CD14-positive monocyte (primary cell): ENCODE measurements at regions not wholly inside any gene's neighbourhood (a gene's known extent, or its start where the extent isn't known, plus 50 kb on each side); places are given as distances from the start of the nearest gene placed in this dataset.

Experiments used
- DNase-seq, 3 donors: peaks; one replicate each; pipeline ENCODE4 v3.0.0-alpha.2; 2011 to 2022
- H2AFZ ChIP-seq: 2 replicates; pipeline ENCODE4 v1.6.0; 2012; ENCODE audit warnings: mild to moderate bottlenecking, low read depth, low read length, inconsistent platforms; ENCODE audit not compliant: insufficient read depth, poor library complexity, severe bottlenecking
- H3K27ac ChIP-seq, 2 donors: 1 replicate in 1 of 2; 2 replicates in 1 of 2; pipeline ENCODE4 v1.5.1; 2012 to 2013; ENCODE audit warnings: low read length in 2 of 2, control low read depth in 1 of 2, inconsistent platforms in 1 of 2, low read depth in 1 of 2, mild to moderate bottlenecking in 1 of 2
- H3K27me3 ChIP-seq, 2 donors: one replicate each; pipeline versions ENCODE4 v1.6.0 to v1.6.1; 2011 to 2013; ENCODE audit warnings: low read length in 2 of 2; ENCODE audit not compliant: control insufficient read depth in 2 of 2, insufficient read depth in 2 of 2
- H3K36me3 ChIP-seq, 2 donors: replicated peaks in 1 of 2; 1 replicate in 1 of 2; 2 replicates in 1 of 2; pipeline versions ENCODE4 v1.5.1 to v1.6.1; 2012 to 2013; ENCODE audit warnings: low read length in 2 of 2, control low read depth in 1 of 2, inconsistent platforms in 1 of 2, mild to moderate bottlenecking in 1 of 2; ENCODE audit not compliant: insufficient read depth in 2 of 2, control insufficient read depth in 1 of 2
- H3K4me1 ChIP-seq, 2 donors: 1 replicate in 1 of 2; 2 replicates in 1 of 2; pipeline versions ENCODE4 v1.5.1 to v1.6.1; 2012 to 2013; ENCODE audit warnings: low read length in 2 of 2, control low read depth in 1 of 2, inconsistent platforms in 1 of 2, mild to moderate bottlenecking in 1 of 2, moderate library complexity in 1 of 2; ENCODE audit not compliant: insufficient read depth in 2 of 2, control insufficient read depth in 1 of 2
- H3K4me2 ChIP-seq: replicated peaks from 2 replicates; pipeline ENCODE3; 2012; ENCODE audit warnings: low read length, moderate library complexity, mild to moderate bottlenecking; ENCODE audit not compliant: poor library complexity, severe bottlenecking; ENCODE audit errors: extremely low read depth
- H3K4me3 ChIP-seq, 3 experiments: fragments of 200-600 bp in 1 of 3; sonication (generic) in 1 of 3; replicated peaks in 1 of 3; 1 replicate in 2 of 3; 2 replicates in 1 of 3; pipeline ENCODE4 v1.5.1; 2011 to 2013; ENCODE audit warnings: low read length in 3 of 3, mild to moderate bottlenecking in 3 of 3, control low read depth in 2 of 3, low read depth in 2 of 3, inconsistent platforms in 1 of 3, moderate library complexity in 1 of 3
- H3K79me2 ChIP-seq: 2 replicates; pipeline ENCODE4 v1.6.0; 2012; ENCODE audit warnings: mild to moderate bottlenecking, control low read depth, inconsistent platforms, low read length, moderate library complexity; ENCODE audit not compliant: insufficient read depth
- H3K9ac ChIP-seq: 2 replicates; pipeline ENCODE4 v1.6.0; 2017; ENCODE audit warnings: low read length, mild to moderate bottlenecking; ENCODE audit not compliant: insufficient read depth, poor library complexity, severe bottlenecking
- H3K9me3 ChIP-seq, 2 donors: replicated peaks in 1 of 2; 1 replicate in 1 of 2; 2 replicates in 1 of 2; pipeline versions ENCODE4 v1.5.1 to v1.6.1; 2012 to 2013; ENCODE audit warnings: low read length in 2 of 2, control low read depth in 1 of 2; ENCODE audit not compliant: control insufficient read depth in 1 of 2, insufficient read depth in 1 of 2
- H4K20me1 ChIP-seq: 2 replicates; pipeline ENCODE4 v1.6.0; 2012; ENCODE audit warnings: mild to moderate bottlenecking, low read length, control low read depth, moderate library complexity; ENCODE audit not compliant: insufficient read depth
- H3K27ac Mint-ChIP-seq, 7 donors: one replicate each; pipeline ENCODE4 v1.8.0; 2020; ENCODE audit warnings: mild to moderate bottlenecking in 7 of 7, mixed read lengths in 7 of 7, moderate library complexity in 6 of 7, inconsistent platforms in 2 of 7
- H3K27me3 Mint-ChIP-seq, 3 donors: one replicate each; pipeline ENCODE4 v1.8.0; 2021 to 2022; ENCODE audit warnings: low read depth in 3 of 3, mild to moderate bottlenecking in 3 of 3, mixed read lengths in 3 of 3, moderate library complexity in 3 of 3, inconsistent platforms in 1 of 3
- H3K36me3 Mint-ChIP-seq, 2 donors: one replicate each; pipeline ENCODE4 v1.8.0; 2020; ENCODE audit warnings: mixed read lengths in 2 of 2, inconsistent platforms in 1 of 2, mild to moderate bottlenecking in 1 of 2
- H3K4me1 Mint-ChIP-seq: one replicate; pipeline ENCODE4 v1.8.0; 2020; ENCODE audit warnings: mild to moderate bottlenecking, mixed read lengths
- H3K4me3 Mint-ChIP-seq, 2 donors: one replicate each; pipeline ENCODE4 v1.8.0; 2020; ENCODE audit warnings: mild to moderate bottlenecking in 2 of 2, mixed read lengths in 2 of 2, moderate library complexity in 1 of 2
- H3K9me3 Mint-ChIP-seq, 7 donors: one replicate each; pipeline ENCODE4 v1.8.0; 2020 to 2022; ENCODE audit warnings: mixed read lengths in 7 of 7, mild to moderate bottlenecking in 6 of 7, moderate library complexity in 6 of 7, inconsistent platforms in 2 of 7
- WGBS: methylation state at CpG from one replicate; pipeline ENCODE4 v1.1.5; 2013; ENCODE audit warnings: missing lambda C conversion rate; ENCODE audit not compliant: insufficient coverage; 5-methylcytosine and 5-hydroxymethylcytosine counted together
- intact Hi-C, 2 donors: fragments of 100-400 bp; cut with micrococcal nuclease; formaldehyde crosslinking; loops; one replicate each; pipeline versions ENCODE4 v1.15.0 to v1.15.1; 2023
- TF ChIP-seq, protein P1 (sequence below): fragments of 200-600 bp; IDR thresholded peaks from one replicate; pipeline ENCODE4 v1.8.0; 2022; ENCODE audit warnings: antibody characterized with exemption, mild to moderate bottlenecking

DNA sequence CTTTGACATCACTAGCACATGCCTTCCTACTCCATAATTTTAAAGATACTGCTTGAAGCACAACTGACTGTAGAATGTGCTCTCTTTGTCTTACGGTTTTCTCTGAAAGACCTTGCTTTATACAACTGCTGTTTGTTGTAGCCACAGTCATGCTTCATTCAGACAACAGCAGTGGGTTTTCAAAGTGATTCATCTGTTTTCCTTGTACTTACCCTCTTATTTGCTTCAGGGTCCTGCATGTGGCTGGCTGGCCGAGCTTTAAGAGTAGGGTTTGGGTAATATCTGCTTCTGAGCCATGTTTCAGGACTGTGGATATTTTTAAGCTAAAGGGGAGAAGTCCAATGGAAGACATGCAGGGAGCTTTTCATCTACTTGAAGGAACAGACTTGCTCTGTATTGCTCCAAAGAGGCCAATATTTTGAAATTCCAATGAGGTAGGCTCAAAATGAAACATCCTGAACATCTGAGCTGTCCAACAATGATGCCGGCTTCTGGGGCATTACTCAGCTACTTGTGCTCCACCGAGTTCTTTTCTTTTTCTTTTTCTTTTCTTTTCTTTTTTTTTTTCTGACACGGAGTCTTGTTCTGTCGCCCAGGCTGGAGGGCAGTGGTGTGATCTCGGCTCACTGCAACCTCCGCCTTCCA, 160.2 kb upstream of the SGK1 start:
- H3K27me3 ChIP-seq: no peaks in the 10 kb centered on the region
- no peak for DNase-seq
- no peak overlapping the region for H3K4me3 ChIP-seq
- H3K4me1 ChIP-seq: no peaks in the 10 kb centered on the region
- Mint-ChIP-seq H3K4me1 (peaks cover 2% of the 10 kb centered on the region), H3K4me3 (no peak overlapping the region), H3K27me3 (peaks cover 0 to 1% (median 0%) of the 10 kb centered on the region in 3 donors), H3K27ac (no peak overlapping the region), H3K9me3 (peaks cover 0 to 1% (median 0%) of the 10 kb centered on the region in 7 donors), H3K36me3 (no peaks in the 10 kb centered on the region)
- WGBS: 94% methylated on average over 6 of the region's 8 CpGs
- intact Hi-C loops: no loop called here
- no peak overlapping the region for H3K27ac ChIP-seq
- no peaks in the 10 kb centered on the region for H3K36me3 ChIP-seq
- H3K9ac ChIP-seq: no peak overlapping the region
- H3K4me2 ChIP-seq: no peak overlapping the region
- H3K79me2 ChIP-seq: no peaks in the 10 kb centered on the region
- H3K9me3 ChIP-seq: no peaks in the 10 kb centered on the region
- TF ChIP-seq, protein P1, sequence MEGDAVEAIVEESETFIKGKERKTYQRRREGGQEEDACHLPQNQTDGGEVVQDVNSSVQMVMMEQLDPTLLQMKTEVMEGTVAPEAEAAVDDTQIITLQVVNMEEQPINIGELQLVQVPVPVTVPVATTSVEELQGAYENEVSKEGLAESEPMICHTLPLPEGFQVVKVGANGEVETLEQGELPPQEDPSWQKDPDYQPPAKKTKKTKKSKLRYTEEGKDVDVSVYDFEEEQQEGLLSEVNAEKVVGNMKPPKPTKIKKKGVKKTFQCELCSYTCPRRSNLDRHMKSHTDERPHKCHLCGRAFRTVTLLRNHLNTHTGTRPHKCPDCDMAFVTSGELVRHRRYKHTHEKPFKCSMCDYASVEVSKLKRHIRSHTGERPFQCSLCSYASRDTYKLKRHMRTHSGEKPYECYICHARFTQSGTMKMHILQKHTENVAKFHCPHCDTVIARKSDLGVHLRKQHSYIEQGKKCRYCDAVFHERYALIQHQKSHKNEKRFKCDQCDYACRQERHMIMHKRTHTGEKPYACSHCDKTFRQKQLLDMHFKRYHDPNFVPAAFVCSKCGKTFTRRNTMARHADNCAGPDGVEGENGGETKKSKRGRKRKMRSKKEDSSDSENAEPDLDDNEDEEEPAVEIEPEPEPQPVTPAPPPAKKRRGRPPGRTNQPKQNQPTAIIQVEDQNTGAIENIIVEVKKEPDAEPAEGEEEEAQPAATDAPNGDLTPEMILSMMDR: no peak
- H4K20me1 ChIP-seq: no peaks in the 10 kb centered on the region
- no peak overlapping the region for H2AFZ ChIP-seq

DNA sequence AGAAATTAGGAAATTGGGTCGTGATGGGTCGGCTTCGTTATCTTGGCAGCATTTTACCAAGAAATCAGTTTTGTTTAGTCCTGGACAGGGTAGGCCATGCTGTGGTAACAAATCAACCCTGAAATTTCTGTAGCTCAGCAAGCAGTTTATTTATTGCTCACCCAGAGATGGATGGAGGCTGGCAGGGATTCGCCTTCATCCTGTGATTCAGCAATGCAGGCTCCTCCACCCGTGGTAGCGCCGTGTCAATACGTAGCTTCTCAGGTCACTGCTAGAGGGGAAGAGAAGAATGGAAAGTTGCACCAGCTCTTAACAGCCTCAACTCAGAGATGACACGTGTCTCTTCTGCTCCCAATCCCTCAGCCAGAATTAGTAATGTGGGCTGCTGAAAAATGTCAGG, 157.0 kb upstream of the SGK1 start:
- no peaks in the 10 kb centered on the region for H3K36me3 Mint-ChIP-seq
- no peak for DNase-seq
- intact Hi-C loops: no loop called here
- no peaks in the 10 kb centered on the region for H3K9me3 Mint-ChIP-seq
- Histone ChIP-seq H2AFZ (no peak overlapping the region), H3K9ac (no peak overlapping the region), H3K9me3 (no peaks in the 10 kb centered on the region), H3K36me3 (no peaks in the 10 kb centered on the region), H3K4me3 (no peak overlapping the region), H3K27ac (no peak overlapping the region), H4K20me1 (no peaks in the 10 kb centered on the region), H3K4me2 (no peak overlapping the region), H3K27me3 (no peaks in the 10 kb centered on the region), H3K4me1 (no peaks in the 10 kb centered on the region), H3K79me2 (no peaks in the 10 kb centered on the region)
- WGBS: 100% methylated on average over 3 of the region's 9 CpGs
- TF ChIP-seq, protein P1: no peak
- H3K27ac Mint-ChIP-seq: no peak overlapping the region
- H3K27me3 Mint-ChIP-seq: peaks cover 0 to 3% (median 3%) of the 10 kb centered on the region in 3 donors
- H3K4me3 Mint-ChIP-seq: no peak overlapping the region
- no peaks in the 10 kb centered on the region for H3K4me1 Mint-ChIP-seq
